GM21786 (cell line): ENCODE measurements at regions not wholly inside any gene's neighbourhood (a gene's known extent, or its start where the extent isn't known, plus 50 kb on each side); places are given as distances from the start of the nearest gene placed in this dataset.

ENCODE experiments used
- ATAC-seq: cut with Tn5 transposase; IDR thresholded peaks from one replicate; pipeline ENCODE4 v1.9.1; 2021; ENCODE audit not compliant: unreplicated experiment

GRCh38 chr1:164951508-164951907 lies 392.5 kb downstream of the PBX1 start:
- ATAC-seq = no peak

GRCh38 chr1:164950541-164950986 lies 391.6 kb downstream of the PBX1 start:
- no peak for ATAC-seq

- no peak for ATAC-seq
Observed at GRCh38 chr1:164949771-164950471, 390.9 kb downstream of the PBX1 start.

GRCh38 chr1:164948101-164948500 lies 389.1 kb downstream of the PBX1 start:
- ATAC-seq = no peak

- no peak for ATAC-seq
Observed at GRCh38 chr1:164937291-164937690, 378.3 kb downstream of the PBX1 start.

- no peak for ATAC-seq
Observed at GRCh38 chr1:164932580-164932979, 373.6 kb downstream of the PBX1 start.

GRCh38 chr1:164930833-164931232 lies 371.8 kb downstream of the PBX1 start:
- ATAC-seq = no peak

GRCh38 chr1:164930241-164930640 lies 371.3 kb downstream of the PBX1 start:
- no peak for ATAC-seq

GRCh38 chr1:164928232-164928812 lies 369.3 kb downstream of the PBX1 start:
- ATAC-seq = no peak

- no peak for ATAC-seq
Observed at GRCh38 chr1:164926107-164926506, 367.1 kb downstream of the PBX1 start.

- no peak for ATAC-seq
Observed at GRCh38 chr1:164922585-164922984, 363.6 kb downstream of the PBX1 start.

- ATAC-seq = no peak
Observed at GRCh38 chr1:164921493-164921892, 362.5 kb downstream of the PBX1 start.

GRCh38 chr1:164918140-164918539 lies 359.2 kb downstream of the PBX1 start:
- ATAC-seq = no peak

- no peak for ATAC-seq
Observed at GRCh38 chr1:164914208-164914607, 355.2 kb downstream of the PBX1 start.

GRCh38 chr1:164912290-164912689 lies 353.3 kb downstream of the PBX1 start:
- no peak for ATAC-seq

- ATAC-seq = no peak
Observed at GRCh38 chr1:164910671-164911070, 351.7 kb downstream of the PBX1 start.

GRCh38 chr1:164907666-164908065 lies 348.7 kb downstream of the PBX1 start:
- ATAC-seq = no peak

- ATAC-seq = no peak
Observed at GRCh38 chr1:164905869-164906268, 346.9 kb downstream of the PBX1 start.

- no peak for ATAC-seq
Observed at GRCh38 chr1:164902491-164902890, 343.5 kb downstream of the PBX1 start.
